ENCODE measurements at regions not wholly inside any gene's neighbourhood (a gene's known extent, or its start where the extent isn't known, plus 50 kb on each side); places are given as distances from the start of the nearest gene placed in this dataset.

DNA sequence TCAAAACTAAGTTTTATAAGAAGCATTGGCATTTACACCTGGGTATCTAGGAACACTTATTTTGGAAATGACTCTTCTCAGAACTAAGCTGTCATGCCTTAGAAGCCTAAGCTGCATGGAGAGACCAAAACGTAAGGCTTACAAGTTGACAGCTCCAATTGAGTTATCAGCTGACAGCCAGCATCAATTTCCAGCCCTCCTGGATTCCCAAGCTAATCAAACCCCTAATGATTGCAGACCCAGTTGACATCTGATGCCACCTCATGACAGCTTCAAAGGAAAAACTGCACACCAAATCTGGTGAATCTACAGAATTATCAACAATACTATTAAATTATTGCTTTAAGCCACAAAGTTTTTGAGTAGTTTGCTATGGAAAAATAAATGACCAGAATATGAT is 187.6 kb upstream of the PRMT6 start:
- TF ChIP-seq CTCF (conservative IDR thresholded peaks at IDR 0.05) (no peak), EZH2 (IDR thresholded peaks at IDR 0.05; ENCODE audit: low read depth) (no peak)

All from PC-9 (cell line).